Mucosa of descending colon (tissue), 3 donors: ENCODE measurements at regions not wholly inside any gene's neighbourhood (a gene's known extent, or its start where the extent isn't known, plus 50 kb on each side); places are given as distances from the start of the nearest gene placed in this dataset.

Experiments
- ATAC-seq: fragments of 200-7000 bp; cut with Tn5 transposase; one replicate; pipeline ENCODE4 v1.9.1; 2020; ENCODE audit warnings: mild to moderate bottlenecking, moderate library complexity
- DNase-seq, 3 donors: peaks; one replicate each; pipeline ENCODE4 v3.0.0-alpha.2; 2020
- H3K36me3 ChIP-seq: fragments of 200-600 bp; one replicate; pipeline ENCODE4 v1.8.0; 2021; ENCODE audit warnings: low read depth, mild to moderate bottlenecking
- H3K4me1 ChIP-seq: fragments of 200-600 bp; one replicate; pipeline ENCODE4 v1.8.0; 2021; ENCODE audit warnings: low read depth, mild to moderate bottlenecking
- H3K4me3 ChIP-seq: fragments of 200-600 bp; one replicate; pipeline ENCODE4 v1.8.0; 2021; ENCODE audit warnings: mild to moderate bottlenecking
- H3K9me3 ChIP-seq: fragments of 200-600 bp; one replicate; pipeline ENCODE4 v1.8.0; 2021; ENCODE audit warnings: mild to moderate bottlenecking
- CTCF ChIP-seq: fragments of 200-600 bp; IDR thresholded peaks from one replicate; pipeline ENCODE4 v1.8.0; 2022; ENCODE audit warnings: antibody characterized with exemption, mild to moderate bottlenecking
- intact Hi-C, 2 donors: fragments of 100-400 bp; cut with DNase I in 1 of 2; cut with micrococcal nuclease in 1 of 2; formaldehyde crosslinking; loops; one replicate each; pipeline versions ENCODE4 v1.11.0 to v1.11.1; 2022; cut with DNase I, micrococcal nuclease
- donor health status: DM: no; HTN: no; CAD: no; lungs with moderate emphysema.
- donor health status: DM: no; HTN: no; CAD: no.
- donor health status: DM: no; HTN: yes; CAD: no.

DNA sequence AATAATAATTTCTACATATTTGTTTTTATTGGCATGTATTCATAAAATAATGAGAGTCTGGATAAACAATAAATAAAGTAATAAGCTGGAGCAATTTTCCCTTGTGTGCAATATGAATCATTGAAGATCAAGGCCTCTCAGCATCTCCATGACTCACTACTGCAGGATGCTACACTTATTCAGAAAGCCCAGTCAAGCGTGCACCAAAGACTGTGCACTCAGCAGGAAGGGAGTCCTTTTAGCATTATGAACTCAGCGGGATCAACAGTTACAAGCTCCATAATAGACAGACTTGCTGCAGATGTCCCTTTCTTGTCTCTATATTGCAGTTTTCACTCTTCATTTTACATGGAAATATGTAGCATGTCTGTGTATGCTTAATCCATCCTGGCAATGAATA is 485.3 kb downstream of the CDH9 start:
- no peak for ATAC-seq

DNA sequence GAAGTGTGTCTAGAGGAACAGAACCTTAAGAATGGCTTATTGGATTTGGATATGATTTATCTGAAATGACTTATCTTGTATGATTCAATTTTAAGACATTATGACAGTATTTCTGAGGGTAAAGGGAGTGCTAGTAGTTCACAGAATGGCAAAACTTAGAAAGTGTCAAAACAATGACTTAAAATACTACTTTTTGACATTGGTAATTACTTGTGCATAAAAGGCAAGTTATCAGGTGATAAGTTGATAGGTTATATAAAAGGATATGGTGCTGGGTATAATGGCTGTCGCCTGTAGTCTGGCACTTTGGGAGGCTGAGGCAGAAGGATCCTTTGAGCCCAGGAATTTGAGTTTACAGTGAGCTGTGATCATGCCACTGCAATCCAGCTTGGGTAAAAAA is 494.4 kb downstream of the CDH9 start:
- no peak for DNase-seq
- no peak for ATAC-seq
- Histone ChIP-seq H3K36me3 (no peaks in the 10 kb centered on the region), H3K4me3 (no peak overlapping the region), H3K9me3 (peaks cover 55% of the 10 kb centered on the region), H3K4me1 (no peaks in the 10 kb centered on the region)
- intact Hi-C loops: no loop called here
- no peak for TF ChIP-seq CTCF

More for the DNA sequence above, 485.3 kb downstream of the CDH9 start:
- no peak for DNase-seq
- TF ChIP-seq CTCF: no peak
- no peaks in the 10 kb centered on the region for H3K36me3 ChIP-seq
- H3K9me3 ChIP-seq: peaks cover 26% of the 10 kb centered on the region
- H3K4me3 ChIP-seq: no peak overlapping the region
- no peaks in the 10 kb centered on the region for H3K4me1 ChIP-seq
- intact Hi-C loops: no loop called here

- intact Hi-C loops: no loop called here
- no peaks in the 10 kb centered on the region for H3K4me1 ChIP-seq
These were observed 500.2 kb downstream of the CDH9 start for GRCh38 chr5:26538226-26538625.

GRCh38 chr5:26535215-26535614 is 503.2 kb downstream of the CDH9 start:
- intact Hi-C loops: no loop called here
- no peaks in the 10 kb centered on the region for H3K4me1 ChIP-seq
- no peak for DNase-seq
- TF ChIP-seq CTCF: no peak
- ATAC-seq: no peak
- no peak overlapping the region for H3K4me3 ChIP-seq
- no peaks in the 10 kb centered on the region for H3K36me3 ChIP-seq
- H3K9me3 ChIP-seq: peaks cover 35% of the 10 kb centered on the region

More at GRCh38 chr5:26538226-26538625, 500.2 kb downstream of the CDH9 start:
- Histone ChIP-seq H3K36me3 (no peaks in the 10 kb centered on the region), H3K4me3 (no peak overlapping the region), H3K9me3 (peaks cover 50% of the 10 kb centered on the region)
- no peak for TF ChIP-seq CTCF
- ATAC-seq (no peak), DNase-seq (no peak)

- no peak overlapping the region for H3K4me3 ChIP-seq
- no peak for TF ChIP-seq CTCF
- intact Hi-C loops: no loop called here
- ATAC-seq (no peak), DNase-seq (no peak)
- H3K36me3 ChIP-seq: no peaks in the 10 kb centered on the region
- peaks cover 39% of the 10 kb centered on the region for H3K9me3 ChIP-seq
- H3K4me1 ChIP-seq: no peaks in the 10 kb centered on the region
These were observed 508.1 kb downstream of the CDH9 start for GRCh38 chr5:26530305-26530704.

GRCh38 chr5:26519245-26519644 is 519.1 kb downstream of the CDH9 start:
- intact Hi-C loops: no loop called here
- Histone ChIP-seq H3K36me3 (no peaks in the 10 kb centered on the region), H3K4me3 (no peak overlapping the region), H3K9me3 (peaks cover 57% of the 10 kb centered on the region), H3K4me1 (no peaks in the 10 kb centered on the region)
- no peak for TF ChIP-seq CTCF
- ATAC-seq (no peak), DNase-seq (no peak)
